ENCODE measurements at regions not wholly inside any gene's neighbourhood (a gene's known extent, or its start where the extent isn't known, plus 50 kb on each side); places are given as distances from the start of the nearest gene placed in this dataset.

GRCh38 chr12:46921048-46921763 is 95.4 kb upstream of the SLC38A4 start:
- TF ChIP-seq CTCF (conservative IDR thresholded peaks at IDR 0.05), result no peak
- TF ChIP-seq ZFX (IDR thresholded peaks at IDR 0.05), result no peak
- no peak overlapping the region for H3K27ac ChIP-seq

- H3K27ac ChIP-seq, result no peak overlapping the region
- TF ChIP-seq CTCF (conservative IDR thresholded peaks at IDR 0.05), result no peak
- TF ChIP-seq ZFX (IDR thresholded peaks at IDR 0.05), result no peak
Measured at GRCh38 chr12:46921764-46922133, 96.0 kb upstream of the SLC38A4 start.

GRCh38 chr12:46926526-46926925 is 100.7 kb upstream of the SLC38A4 start:
- H3K27ac ChIP-seq, result no peak overlapping the region
- TF ChIP-seq CTCF (conservative IDR thresholded peaks at IDR 0.05) (no peak), ZFX (IDR thresholded peaks at IDR 0.05) (no peak)

- H3K27ac ChIP-seq, result no peak overlapping the region
- TF ChIP-seq CTCF (conservative IDR thresholded peaks at IDR 0.05), result no peak
- no peak for TF ChIP-seq ZFX (IDR thresholded peaks at IDR 0.05)
Measured at GRCh38 chr12:46930101-46930500, 104.3 kb upstream of the SLC38A4 start.

- TF ChIP-seq CTCF (conservative IDR thresholded peaks at IDR 0.05) (peak; percentile 73), ZFX (IDR thresholded peaks at IDR 0.05) (no peak)
- H3K27ac ChIP-seq, result no peak overlapping the region
Measured at GRCh38 chr12:46933947-46934346, 108.2 kb upstream of the SLC38A4 start.

- TF ChIP-seq ZFX (IDR thresholded peaks at IDR 0.05) (no peak), CTCF (conservative IDR thresholded peaks at IDR 0.05) (no peak; the same call in 1 of the 2 replicates)
- H3K27ac ChIP-seq, result no peak overlapping the region
Measured at GRCh38 chr12:46934374-46935111, 108.7 kb upstream of the SLC38A4 start.

GRCh38 chr12:46935271-46935847 is 109.6 kb upstream of the SLC38A4 start:
- no peak overlapping the region for H3K27ac ChIP-seq
- TF ChIP-seq CTCF (conservative IDR thresholded peaks at IDR 0.05) (no peak), ZFX (IDR thresholded peaks at IDR 0.05) (no peak)
